RWPE2 (cell line): ENCODE measurements at regions not wholly inside any gene's neighbourhood (a gene's known extent, or its start where the extent isn't known, plus 50 kb on each side); places are given as distances from the start of the nearest gene placed in this dataset.

Experiments
- ATAC-seq: fragments of 200-7000 bp; cut with Tn5 transposase; 3 replicates; pipeline ENCODE4 v1.9.1; 2021; ENCODE audit warnings: low read depth
- DNase-seq: peaks from one replicate; pipeline ENCODE4 v3.0.0-alpha.2; 2020; ENCODE audit warnings: low spot score
- H3K27ac ChIP-seq: fragments of 450-650 bp; 2 replicates; pipeline ENCODE4 v1.5.1; 2017; ENCODE audit warnings: mild to moderate bottlenecking; ENCODE audit not compliant: poor library complexity, severe bottlenecking
- H3K27me3 ChIP-seq: fragments of 250-450 bp; sonication (Bioruptor Pico); 2 replicates; pipeline ENCODE4 v1.5.1; 2021; ENCODE audit warnings: mild to moderate bottlenecking, moderate library complexity; ENCODE audit not compliant: insufficient read depth, poor library complexity, severe bottlenecking
- H3K36me3 ChIP-seq: fragments of 250-450 bp; sonication (Bioruptor Pico); 2 replicates; pipeline ENCODE4 v1.5.1; 2020; ENCODE audit warnings: low read depth, mild to moderate bottlenecking, moderate library complexity
- H3K4me1 ChIP-seq: fragments of 250-450 bp; sonication (Bioruptor Pico); 2 replicates; pipeline ENCODE4 v1.5.1; 2021; ENCODE audit warnings: mild to moderate bottlenecking, moderate library complexity; ENCODE audit not compliant: insufficient read depth, poor library complexity, severe bottlenecking
- H3K4me3 ChIP-seq: fragments of 250-450 bp; sonication (Bioruptor Pico); 2 replicates; pipeline ENCODE4 v1.5.1; 2021; ENCODE audit warnings: mild to moderate bottlenecking, moderate library complexity; ENCODE audit not compliant: severe bottlenecking
- H3K9me3 ChIP-seq: fragments of 250-450 bp; sonication (Bioruptor Pico); 2 replicates; pipeline ENCODE4 v1.5.1; 2021; ENCODE audit warnings: mild to moderate bottlenecking, moderate library complexity; ENCODE audit not compliant: severe bottlenecking
- CTCF ChIP-seq: fragments of 450-650 bp; IDR thresholded peaks from one replicate; pipeline ENCODE4 v1.5.1; 2017; ENCODE audit warnings: mild to moderate bottlenecking, moderate library complexity; ENCODE audit not compliant: poor library complexity, severe bottlenecking

- no peak for DNase-seq
- Histone ChIP-seq H3K36me3 (no peaks in the 10 kb centered on the region), H3K27me3 (no peaks in the 10 kb centered on the region), H3K9me3 (no peaks in the 10 kb centered on the region), H3K27ac (no peak overlapping the region), H3K4me3 (no peak overlapping the region), H3K4me1 (no peaks in the 10 kb centered on the region)
- no peak for TF ChIP-seq CTCF
- no peak for ATAC-seq
Measured at GRCh38 chr7:121448429-121448828, 52.3 kb upstream of the FAM3C start.

- Histone ChIP-seq H3K9me3 (no peaks in the 10 kb centered on the region), H3K36me3 (no peaks in the 10 kb centered on the region), H3K4me1 (no peaks in the 10 kb centered on the region), H3K4me3 (no peak overlapping the region), H3K27me3 (no peaks in the 10 kb centered on the region), H3K27ac (no peak overlapping the region)
- DNase-seq (no peak), ATAC-seq (no peak)
- no peak for TF ChIP-seq CTCF
Measured at GRCh38 chr7:121447911-121448300, 51.8 kb upstream of the FAM3C start.

- H3K4me3 ChIP-seq = no peak overlapping the region
- no peak for ATAC-seq
- no peak for TF ChIP-seq CTCF
- no peaks in the 10 kb centered on the region for H3K4me1 ChIP-seq
- H3K36me3 ChIP-seq = no peaks in the 10 kb centered on the region
- H3K27me3 ChIP-seq = no peaks in the 10 kb centered on the region
- no peak overlapping the region for H3K27ac ChIP-seq
- DNase-seq = no peak
- no peaks in the 10 kb centered on the region for H3K9me3 ChIP-seq
Measured at GRCh38 chr7:121447243-121447910, 51.3 kb upstream of the FAM3C start.

GRCh38 chr7:121446526-121446925, 50.4 kb upstream of the FAM3C start:
- no peak for DNase-seq
- Histone ChIP-seq H3K4me1 (no peaks in the 10 kb centered on the region), H3K27me3 (no peaks in the 10 kb centered on the region), H3K4me3 (no peak overlapping the region), H3K9me3 (no peaks in the 10 kb centered on the region), H3K36me3 (no peaks in the 10 kb centered on the region), H3K27ac (no peak overlapping the region)
- no peak for TF ChIP-seq CTCF
- ATAC-seq = no peak
